SIG-M5 treated with dmso at 0.1 percent for 504 hours (cell line): ENCODE measurements at regions not wholly inside any gene's neighbourhood (a gene's known extent, or its start where the extent isn't known, plus 50 kb on each side); places are given as distances from the start of the nearest gene placed in this dataset.

Source experiments
- DNase-seq: peaks from one replicate; lab custom pipeline; 2025; ENCODE audit not compliant: unreplicated experiment; lab: John Stamatoyannopoulos, UW

DNA sequence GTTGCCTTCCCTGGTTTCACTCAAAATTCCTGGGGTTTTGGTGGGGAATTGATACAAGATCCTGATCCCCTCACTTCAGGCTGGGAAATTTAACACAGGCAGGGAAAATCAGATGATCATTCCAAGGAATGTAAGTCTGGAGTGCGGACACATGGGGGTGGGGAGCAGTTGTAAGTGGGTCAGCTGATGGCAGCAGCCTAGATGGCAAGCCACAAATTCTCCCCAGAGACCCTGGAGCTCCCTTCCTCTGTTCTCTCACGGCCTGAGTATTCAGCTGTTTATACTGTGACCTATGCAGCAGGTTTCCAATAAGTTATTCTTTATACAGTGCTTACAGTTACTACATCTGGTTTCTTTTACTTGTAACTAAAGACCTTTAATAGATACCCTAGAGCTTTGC is 144.9 kb downstream of the SH3BGRL2 start:
- no peak for DNase-seq

DNA sequence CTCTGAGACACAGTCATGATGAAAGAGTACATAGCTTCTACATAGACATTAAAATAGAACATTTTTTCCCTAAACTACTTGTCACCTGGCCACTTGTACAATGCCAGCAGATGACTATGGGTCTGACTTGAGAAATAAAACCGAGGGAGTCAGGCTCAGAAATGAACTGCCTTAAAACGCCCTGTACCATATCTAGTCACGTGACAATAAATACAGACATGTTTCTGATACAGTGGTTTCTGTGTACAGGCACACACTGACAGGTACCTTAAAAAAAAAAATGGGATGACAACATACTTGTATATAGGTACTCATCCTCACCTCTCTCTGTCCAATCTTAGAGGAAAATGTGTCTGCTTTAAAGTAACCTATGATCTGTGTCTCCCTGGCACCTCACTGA is 144.1 kb downstream of the SH3BGRL2 start:
- DNase-seq: no peak

DNA sequence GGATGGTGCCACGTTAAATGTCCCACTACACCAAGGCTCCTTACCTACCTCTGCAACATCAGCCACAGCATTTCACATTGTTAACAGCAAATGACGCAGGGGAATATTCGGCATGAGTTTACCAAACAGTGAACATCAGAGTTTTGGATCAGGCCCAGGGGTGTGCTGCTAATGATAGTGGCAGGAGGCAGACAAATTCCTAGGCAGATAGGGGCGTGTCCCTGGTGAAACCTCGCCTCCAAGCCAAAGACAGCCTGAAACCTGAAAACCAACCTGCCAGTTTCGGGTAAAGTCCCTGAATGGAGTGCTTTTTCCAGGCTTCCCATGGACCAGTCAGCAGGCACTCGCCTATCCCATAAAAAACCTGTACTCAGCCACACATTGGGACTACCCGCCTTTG is 133.6 kb downstream of the SH3BGRL2 start:
- no peak for DNase-seq

DNA sequence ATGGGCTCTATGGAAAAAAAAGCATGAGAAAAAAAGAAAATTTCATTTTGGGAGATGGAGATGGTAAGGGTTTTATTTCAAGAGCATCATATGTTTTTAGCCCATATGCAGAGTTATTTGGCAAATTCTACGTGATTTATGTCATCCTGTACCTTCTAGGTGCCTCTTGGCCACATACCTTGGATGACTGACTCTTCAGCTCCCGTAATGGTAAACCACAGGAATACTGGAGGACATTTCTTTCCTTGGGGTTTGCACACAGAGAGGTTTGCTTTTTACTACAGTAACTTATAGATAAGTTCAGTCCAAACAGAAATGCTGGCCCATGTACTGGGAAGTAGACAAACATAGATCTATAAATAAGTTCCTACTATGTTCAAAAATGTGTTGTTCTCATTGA is 132.2 kb downstream of the SH3BGRL2 start:
- DNase-seq: no peak

DNA sequence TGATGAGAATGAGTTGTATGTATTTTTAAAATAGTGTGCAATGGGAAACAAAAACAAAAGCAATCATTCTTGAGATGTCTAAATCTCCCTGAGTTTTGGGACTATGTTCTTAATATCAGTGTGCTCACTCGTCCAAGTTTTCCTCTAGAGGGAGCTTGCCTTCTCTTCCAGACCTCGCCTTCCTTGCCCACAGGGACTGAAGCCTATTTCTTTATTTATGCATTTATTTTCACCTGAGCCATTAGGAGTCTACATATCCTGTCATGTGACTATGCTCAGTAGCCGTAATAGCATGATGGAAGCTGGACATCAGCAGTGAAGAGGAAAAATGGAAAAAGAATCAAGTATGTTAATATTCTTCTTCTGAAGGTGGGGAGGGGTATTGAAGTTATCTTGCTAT is 131.2 kb downstream of the SH3BGRL2 start:
- DNase-seq: no peak

DNA sequence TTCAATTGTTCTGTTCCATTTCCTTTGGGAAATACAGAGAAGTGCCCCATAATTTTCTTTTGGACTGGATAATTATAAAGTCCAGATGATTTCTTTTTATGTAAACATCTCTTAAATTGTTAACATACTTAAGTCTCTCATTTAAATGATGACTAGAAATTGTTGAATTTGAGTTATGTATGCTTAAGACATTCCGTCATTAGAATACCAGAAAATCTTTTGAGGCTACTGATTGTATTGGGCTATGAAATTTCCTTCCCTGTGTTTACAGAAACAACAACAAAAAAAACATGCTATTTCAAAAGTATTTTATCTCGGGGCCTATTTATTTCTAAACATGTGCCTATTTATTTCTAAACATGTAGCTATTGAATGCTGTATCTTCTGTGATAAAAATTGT is 125.4 kb downstream of the SH3BGRL2 start:
- no peak for DNase-seq

DNA sequence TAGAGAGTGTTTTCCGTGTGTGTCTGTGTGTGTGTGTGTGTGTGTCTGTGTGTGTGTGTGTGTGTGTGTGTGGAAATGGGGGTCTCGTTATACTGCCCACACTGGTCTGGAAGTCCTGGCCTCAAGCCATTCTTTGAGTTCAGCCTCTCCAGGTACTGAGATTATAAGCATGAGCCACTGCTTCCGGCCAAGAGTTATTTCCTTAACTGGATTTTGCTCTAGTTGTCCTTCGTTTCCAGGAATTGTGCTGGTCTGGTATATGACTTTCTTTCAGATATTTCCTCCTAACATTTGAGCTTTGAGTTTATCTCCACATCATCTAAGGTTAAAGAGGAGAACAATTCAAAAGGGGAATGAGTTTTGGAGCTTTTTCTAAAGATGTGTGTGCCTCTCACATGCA is 124.8 kb downstream of the SH3BGRL2 start:
- DNase-seq: no peak
